ENCODE measurements at regions not wholly inside any gene's neighbourhood (a gene's known extent, or its start where the extent isn't known, plus 50 kb on each side); places are given as distances from the start of the nearest gene placed in this dataset.

- BruUV-seq (replicated peaks), result no TSS peak
- no peak overlapping the region for H2AFZ ChIP-seq (replicated peaks; ENCODE audit: low read length, poor library complexity)
- H3K27ac ChIP-seq (ENCODE audit: insufficient read depth, low read length), result no peak overlapping the region
- no peak overlapping the region for H2BK120ac ChIP-seq (ENCODE audit: low read depth, low read length)
- H3K9ac ChIP-seq (ENCODE audit: low read depth, low read length), result no peak overlapping the region
- no peak overlapping the region for H3K14ac ChIP-seq (replicated peaks; ENCODE audit: low read depth, low read length)
- no peak overlapping the region for H2AK9ac ChIP-seq (replicated peaks; ENCODE audit: low read depth, low read length, poor library complexity)
- ATAC-seq (ENCODE audit: low read depth), result no peak
- H2BK15ac ChIP-seq (ENCODE audit: low read depth, low read length), result no peak overlapping the region
- dilution Hi-C loops (cut with HindIII; ENCODE audit: low sequenced_read_pairs, unreplicated experiment) (no loop called here), intact Hi-C loops (cut with micrococcal nuclease) (no loop called here), in situ Hi-C loops (cut with MboI; ENCODE audit: low sequenced_read_pairs) (no loop called here)
- TF ChIP-seq MAZ (IDR thresholded peaks at IDR 0.05; ENCODE audit: borderline replicate concordance, low read depth, low read length), result no peak
- no peak for TF ChIP-seq FOS (IDR thresholded peaks at IDR 0.05; ENCODE audit: low read depth, low read length)
- TF ChIP-seq CEBPB (IDR thresholded peaks at IDR 0.05; ENCODE audit: low read depth, low read length), result no peak
- TF ChIP-seq ELK1 (IDR thresholded peaks at IDR 0.05; ENCODE audit: borderline replicate concordance, low read depth, low read length), result no peak
- TF ChIP-seq BHLHE40 (IDR thresholded peaks at IDR 0.05; ENCODE audit: low read depth, low read length), result no peak
- no peak for TF ChIP-seq RAD21 (IDR thresholded peaks at IDR 0.05; ENCODE audit: low read length)
- no peak for TF ChIP-seq USF2 (IDR thresholded peaks at IDR 0.05; ENCODE audit: low read depth, low read length)
- no peak for TF ChIP-seq MAFK (IDR thresholded peaks at IDR 0.05; ENCODE audit: low read depth, low read length)
- TF ChIP-seq CHD1 (IDR thresholded peaks at IDR 0.05; ENCODE audit: low read depth, low read length), result no peak
- no peak for TF ChIP-seq RCOR1 (IDR thresholded peaks at IDR 0.05; ENCODE audit: insufficient replicate concordance, low read length)
- no peak for TF ChIP-seq NFE2L2 (IDR thresholded peaks at IDR 0.05; ENCODE audit: low read depth, low read length)
- H3K4me3 ChIP-seq (ENCODE audit: insufficient read depth, low read depth, low read length), result no peak overlapping the region
- peaks cover 6% of the 10 kb centered on the region for H3K9me3 ChIP-seq (ENCODE audit: control insufficient read depth, insufficient read depth, low read length)
- no peak overlapping the region for H3K56ac ChIP-seq (ENCODE audit: extremely low read depth, insufficient read depth, low read length)
- WGBS, 2 experiments (ENCODE audit: extremely low coverage in 2 of 2, insufficient read length in 1 of 2), result no CpG with 5 or more reads among the region's 4 CpGs
- no peak overlapping the region for H4K8ac ChIP-seq (ENCODE audit: low read depth in 2 of 2, low read length in 2 of 2)
- H3K79me1 ChIP-seq (ENCODE audit: low read depth in 1 of 2, low read length in 2 of 2), result no peaks in the 10 kb centered on the region
- no peak overlapping the region for H2BK20ac ChIP-seq (ENCODE audit: low read depth, low read length)
- no peak for DNase-seq
- no peak overlapping the region for H3K23ac ChIP-seq (ENCODE audit: low read depth, low read length)
- ChIA-PET POLR2A (ENCODE audit: unreplicated experiment) (no interaction called here), CTCF (no interaction called here)
- no peaks in the 10 kb centered on the region for H3K4me1 ChIP-seq (ENCODE audit: control insufficient read depth, insufficient read depth, low read length)
- no peak overlapping the region for H3K4me2 ChIP-seq (ENCODE audit: low read depth, low read length)
- no peak overlapping the region for H2AK5ac ChIP-seq (ENCODE audit: low read depth, low read length)
- no peak overlapping the region for H2BK5ac ChIP-seq (ENCODE audit: low read depth, low read length, poor library complexity, severe bottlenecking)
- H4K5ac ChIP-seq (ENCODE audit: low read depth, low read length), result no peak overlapping the region
- no peak overlapping the region for H4K91ac ChIP-seq (ENCODE audit: insufficient read depth, low read depth, low read length)
- no peak overlapping the region for H3K4ac ChIP-seq (ENCODE audit: low read depth, low read length)
- no peaks in the 10 kb centered on the region for H4K20me1 ChIP-seq (ENCODE audit: insufficient read depth, low read length)
- no peak overlapping the region for H3K18ac ChIP-seq (ENCODE audit: low read depth, low read length)
- H3K27me3 ChIP-seq (ENCODE audit: control insufficient read depth, insufficient read depth, low read length), result no peaks in the 10 kb centered on the region
- no peaks in the 10 kb centered on the region for H3K36me3 ChIP-seq (ENCODE audit: control insufficient read depth, insufficient read depth, low read length)
- no peaks in the 10 kb centered on the region for H3K9me1 ChIP-seq (ENCODE audit: insufficient read depth, low read length)
Measured at GRCh38 chr2:2492800-2493199, 161.7 kb upstream of the MYT1L start.
